CD4-positive, alpha-beta T cell treated with Interleukin-15 for 4 hours (primary cell): ENCODE measurements at regions not wholly inside any gene's neighbourhood (a gene's known extent, or its start where the extent isn't known, plus 50 kb on each side); places are given as distances from the start of the nearest gene placed in this dataset.

ENCODE experiments used
- DNase-seq: peaks from one replicate; pipeline ENCODE4 v3.0.0-alpha.2; 2020; ENCODE audit warnings: low spot score

- no peak for DNase-seq
These were observed 62.6 kb upstream of the TMCC3 start for GRCh38 chr12:94712815-94713515.

DNA sequence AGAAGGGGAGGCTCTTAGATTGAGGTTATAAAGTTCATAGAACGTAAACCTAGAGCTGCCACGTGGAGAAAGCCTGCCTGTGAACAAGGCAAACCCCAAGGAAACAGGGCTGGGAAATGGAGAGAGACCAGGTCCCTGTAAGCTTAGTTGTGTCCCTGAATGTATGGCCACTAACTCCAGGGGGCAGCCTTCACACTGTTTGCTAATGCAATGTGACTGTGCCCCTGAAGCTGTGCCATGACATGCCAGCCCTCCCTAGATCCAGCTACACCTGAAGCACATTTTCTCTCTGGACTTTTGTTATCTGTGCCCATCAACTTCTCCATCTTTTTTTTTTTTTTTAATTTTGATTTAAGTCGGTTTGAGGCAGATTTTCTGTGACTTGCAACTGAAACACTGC, 60.6 kb upstream of the TMCC3 start:
- DNase-seq = peak; percentile 6

DNA sequence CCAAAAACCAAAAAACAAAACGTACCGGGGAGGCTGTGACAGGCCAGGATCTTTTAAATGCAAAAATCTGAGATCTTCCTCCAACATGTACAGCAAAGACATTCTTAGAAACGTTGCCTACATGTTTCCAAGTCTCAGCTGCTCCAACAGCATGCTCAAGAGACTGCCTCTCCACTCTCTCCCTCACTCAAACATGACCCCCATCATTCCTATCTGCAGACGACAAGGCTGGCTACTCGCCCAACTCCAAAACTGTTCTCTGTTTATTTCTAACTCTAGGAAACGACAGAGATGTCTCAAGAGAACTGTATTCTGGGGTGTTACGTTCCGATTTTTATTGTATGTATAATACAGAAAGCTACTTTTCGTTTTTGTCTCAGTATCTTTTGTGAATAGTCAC, 57.5 kb upstream of the TMCC3 start:
- DNase-seq = no peak

DNA sequence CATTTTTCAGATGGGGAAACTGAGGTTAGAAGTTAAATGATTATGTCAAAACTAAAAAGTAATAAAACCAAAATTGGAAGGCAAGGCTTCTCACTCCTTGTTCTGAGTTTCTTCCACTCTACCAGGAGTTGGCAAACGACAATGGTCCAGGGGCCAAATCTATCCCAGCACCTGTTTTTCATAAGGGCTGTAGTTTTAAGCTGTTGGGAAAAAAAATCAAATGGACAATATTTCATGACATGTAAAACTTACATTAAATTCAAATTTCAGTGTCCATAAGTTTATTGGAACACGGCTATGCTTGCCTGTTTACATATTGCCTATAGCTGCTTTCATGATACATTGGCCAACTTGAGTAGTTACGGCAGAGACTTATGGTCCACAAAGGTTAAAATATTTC, 56.7 kb upstream of the TMCC3 start:
- DNase-seq = no peak

DNA sequence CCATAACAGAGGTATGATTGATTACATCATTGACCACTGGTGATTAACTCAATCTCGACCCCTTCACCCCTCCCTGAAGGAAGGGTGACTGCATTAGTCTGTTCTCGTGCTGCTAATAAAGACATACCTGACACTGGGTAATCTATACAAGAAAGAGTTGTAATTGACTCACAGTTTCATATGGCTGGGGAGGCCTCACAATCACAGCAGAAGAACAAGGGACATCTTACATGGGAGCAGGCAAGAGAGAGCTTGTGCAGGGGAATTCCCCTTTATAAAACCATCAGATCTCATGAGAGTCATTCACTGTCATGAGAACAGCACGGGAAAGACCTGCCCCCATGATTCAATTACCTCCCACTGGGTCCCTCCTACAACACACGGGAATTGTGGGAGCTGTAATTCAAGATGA, 55.9 kb upstream of the TMCC3 start:
- DNase-seq = no peak

GRCh38 chr12:94705676-94706075, 55.3 kb upstream of the TMCC3 start:
- no peak for DNase-seq

- no peak for DNase-seq
These were observed 54.3 kb upstream of the TMCC3 start for GRCh38 chr12:94704452-94705306.

DNA sequence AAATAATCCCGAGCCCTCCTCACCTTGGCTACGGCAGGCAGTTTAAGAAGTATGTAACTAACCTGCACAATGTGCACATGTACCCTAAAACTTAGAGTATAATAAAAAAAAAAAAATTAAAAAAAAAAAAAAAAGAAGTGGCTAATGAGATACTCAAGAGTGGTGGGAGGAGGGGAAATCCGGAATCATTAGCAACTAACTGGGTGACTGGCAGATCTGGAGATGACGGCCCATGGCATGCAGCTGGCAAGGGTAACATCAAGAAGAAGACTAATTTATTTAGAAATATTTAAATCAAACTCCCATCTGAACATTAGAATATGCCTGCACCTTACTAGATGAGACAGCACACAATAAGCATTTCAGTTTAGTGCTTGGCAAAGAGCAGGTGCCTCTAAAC, 52.3 kb upstream of the TMCC3 start:
- no peak for DNase-seq

GRCh38 chr12:94701711-94702110, 51.4 kb upstream of the TMCC3 start:
- no peak for DNase-seq

DNA sequence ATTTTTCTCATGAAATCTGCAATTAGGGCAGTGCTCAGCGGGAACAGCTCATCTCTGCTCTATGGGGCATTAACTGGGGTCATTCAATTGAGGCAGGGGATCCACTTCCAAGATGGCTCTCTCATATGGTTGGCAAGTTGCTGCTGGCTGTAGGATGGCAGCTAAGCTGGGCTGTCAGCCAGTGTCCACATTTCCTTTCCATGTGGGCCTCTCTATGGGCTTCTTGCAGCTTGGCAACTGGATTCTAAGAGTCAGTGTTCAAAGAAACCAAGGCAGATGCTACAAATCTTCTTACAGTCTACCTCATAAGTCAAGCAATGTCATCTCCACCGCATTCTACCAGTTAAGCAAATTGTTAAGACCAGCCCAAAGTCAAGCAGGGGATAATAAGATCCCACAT, 50.3 kb upstream of the TMCC3 start:
- no peak for DNase-seq
